Astrocyte (in vitro differentiated cells and primary cell): ENCODE measurements at regions not wholly inside any gene's neighbourhood (a gene's known extent, or its start where the extent isn't known, plus 50 kb on each side); places are given as distances from the start of the nearest gene placed in this dataset.

ENCODE experiments used
- CTCF ChIP-seq: IDR thresholded peaks from 2 replicates; pipeline ENCODE4 v1.5.1; 2011; ENCODE audit warnings: low read depth, mild to moderate bottlenecking, inconsistent platforms, low read length, moderate library complexity; ENCODE audit not compliant: insufficient read depth
- EZH2 ChIP-seq: IDR thresholded peaks from 2 replicates; pipeline ENCODE4 v1.6.1; 2012; ENCODE audit warnings: mild to moderate bottlenecking, low read length, inconsistent platforms; ENCODE audit not compliant: insufficient read depth

GRCh38 chr18:4582431-4583335 is 127.6 kb upstream of the DLGAP1 start:
- TF ChIP-seq CTCF, result no peak
- TF ChIP-seq EZH2, result no peak
